ENCODE measurements at regions not wholly inside any gene's neighbourhood (a gene's known extent, or its start where the extent isn't known, plus 50 kb on each side); places are given as distances from the start of the nearest gene placed in this dataset.
A peak's percentile ranks its signal among the peaks of the same experiment; 100 is the strongest.
"Not testable (repeated sequence)": the region's sequence is repeated elsewhere in the genome, so short reads cannot be mapped to it uniquely, and the experiment has no call there.

DNA sequence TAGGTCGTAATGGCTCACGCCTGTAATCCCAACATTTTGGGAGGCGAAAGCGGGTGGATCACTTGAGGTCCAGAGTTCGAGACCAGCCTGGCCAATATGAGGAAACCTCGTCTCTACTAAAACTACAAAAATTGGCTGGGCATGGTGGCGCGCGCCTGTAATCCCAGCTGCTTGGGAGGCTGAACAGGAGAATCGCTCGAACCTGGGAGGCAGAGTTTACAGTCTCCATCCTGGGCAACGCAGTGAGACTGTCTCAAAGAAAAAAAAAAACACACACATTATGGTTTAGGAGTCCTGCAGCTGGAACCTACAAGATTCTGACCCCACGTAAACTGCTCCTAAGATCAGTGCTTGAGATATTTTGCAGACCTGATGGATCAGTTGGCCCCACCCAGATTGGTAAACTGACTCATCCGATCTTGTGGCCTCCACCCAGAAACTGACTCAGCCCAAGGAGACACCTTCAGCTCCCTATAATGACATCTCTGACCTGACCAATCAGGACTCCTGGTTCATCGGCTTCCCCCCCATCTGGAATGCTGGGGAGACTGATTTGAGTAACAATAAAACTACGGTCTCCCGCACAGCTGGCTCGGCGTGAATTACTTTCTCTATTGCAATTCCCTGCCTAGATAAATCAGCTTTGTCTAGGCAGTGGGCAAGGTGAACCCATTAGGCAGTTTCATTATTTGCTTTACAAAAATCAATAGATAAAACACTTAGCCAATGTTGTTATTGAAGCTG lies 96.2 kb upstream of the BTN3A2 start:
- DNase-seq = no peak

DNA sequence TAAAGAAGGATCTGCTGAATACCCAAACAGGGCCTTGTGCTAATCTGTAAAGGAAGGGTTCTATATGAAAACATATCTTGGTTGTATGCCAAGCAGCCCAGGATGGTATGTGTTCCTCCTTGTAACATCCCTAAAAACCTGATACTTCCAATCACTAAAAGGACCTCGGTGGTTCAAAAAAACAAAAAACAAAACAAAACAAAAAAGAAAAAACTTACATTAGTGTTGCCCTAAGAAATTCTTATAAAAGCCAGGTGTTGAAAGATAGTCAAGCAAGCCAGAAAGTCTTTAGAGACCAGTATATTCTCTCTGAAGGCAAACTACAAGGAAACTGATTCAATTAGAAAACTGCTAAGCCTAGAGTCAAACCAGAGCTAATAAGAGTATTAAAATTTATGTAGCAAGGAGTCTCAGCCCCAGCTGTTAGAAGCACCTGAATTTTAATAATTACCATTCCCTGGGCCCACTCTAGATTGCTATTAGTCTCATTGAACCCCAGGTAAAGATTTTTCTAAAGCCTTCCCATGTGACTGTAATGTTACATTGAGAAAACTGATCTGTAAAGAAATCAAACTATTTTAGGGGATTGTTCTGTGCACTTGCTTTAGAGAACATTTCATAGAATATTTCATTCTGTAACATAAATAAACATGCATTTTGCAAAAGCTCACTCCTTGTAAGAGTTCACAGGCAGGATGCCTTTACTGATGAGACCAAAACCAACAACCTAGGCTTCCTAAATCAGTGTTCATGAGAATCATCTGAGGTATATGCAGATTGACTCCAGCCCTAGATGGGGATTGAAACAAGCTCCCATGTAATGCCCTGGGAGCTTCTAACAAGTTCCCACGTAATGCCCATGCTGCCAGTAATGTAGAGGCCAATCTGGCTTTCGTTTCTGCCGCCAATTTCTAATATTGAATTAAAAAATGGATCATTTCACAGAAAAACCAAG lies 95.2 kb upstream of the BTN3A2 start:
- peak in 1 of 2 experiments; percentile 27 for DNase-seq

DNA sequence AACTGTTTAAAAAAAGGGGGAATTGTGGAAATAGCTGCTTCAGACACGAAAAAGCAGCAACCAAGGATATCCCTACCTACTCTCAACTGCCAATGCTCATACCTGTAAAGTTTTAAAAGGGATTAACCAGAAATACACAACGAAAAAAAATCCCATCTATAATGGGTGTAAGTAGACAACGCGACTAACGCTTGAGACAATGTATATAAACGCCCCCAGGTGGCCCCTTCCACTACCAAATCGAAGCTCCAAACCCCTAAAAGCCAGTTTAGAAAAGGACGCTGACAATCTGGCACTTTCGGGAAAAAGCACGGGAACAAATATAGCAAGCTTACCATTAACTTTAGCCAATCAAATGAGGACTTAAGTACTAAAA lies 94.5 kb upstream of the BTN3A2 start:
- peak; percentile 38 to 47 for DNase-seq

DNA sequence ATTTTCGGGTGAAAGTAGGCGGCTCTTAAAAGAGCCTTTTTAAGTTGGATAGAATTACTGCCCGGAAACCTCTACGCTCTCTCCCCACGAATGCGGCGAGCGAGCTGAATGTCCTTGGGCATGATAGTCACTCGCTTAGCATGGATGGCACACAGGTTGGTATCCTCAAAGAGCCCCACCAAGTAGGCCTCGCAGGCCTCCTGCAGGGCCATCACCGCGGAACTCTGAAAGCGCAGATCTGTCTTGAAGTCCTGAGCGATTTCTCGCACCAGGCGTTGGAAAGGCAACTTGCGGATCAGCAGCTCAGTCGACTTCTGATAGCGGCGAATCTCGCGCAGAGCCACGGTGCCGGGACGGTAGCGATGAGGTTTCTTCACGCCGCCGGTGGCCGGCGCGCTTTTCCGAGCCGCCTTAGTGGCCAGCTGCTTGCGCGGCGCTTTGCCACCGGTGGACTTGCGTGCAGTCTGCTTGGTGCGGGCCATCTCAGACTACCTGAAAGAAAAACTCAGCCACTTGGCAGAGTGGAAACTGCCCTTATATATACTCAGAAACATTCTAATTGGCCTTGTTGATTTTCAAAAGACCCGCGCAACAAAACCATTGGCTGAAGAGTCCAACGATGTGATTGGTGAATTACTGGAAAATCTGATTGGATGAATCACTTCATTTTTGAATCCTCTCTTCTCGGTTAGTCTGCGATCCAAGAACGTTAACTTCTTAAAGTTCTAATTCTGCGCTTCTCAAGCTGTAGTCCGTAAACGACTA lies 93.9 kb upstream of the BTN3A2 start:
- DNase-seq = peak; percentile 38 to 79

DNA sequence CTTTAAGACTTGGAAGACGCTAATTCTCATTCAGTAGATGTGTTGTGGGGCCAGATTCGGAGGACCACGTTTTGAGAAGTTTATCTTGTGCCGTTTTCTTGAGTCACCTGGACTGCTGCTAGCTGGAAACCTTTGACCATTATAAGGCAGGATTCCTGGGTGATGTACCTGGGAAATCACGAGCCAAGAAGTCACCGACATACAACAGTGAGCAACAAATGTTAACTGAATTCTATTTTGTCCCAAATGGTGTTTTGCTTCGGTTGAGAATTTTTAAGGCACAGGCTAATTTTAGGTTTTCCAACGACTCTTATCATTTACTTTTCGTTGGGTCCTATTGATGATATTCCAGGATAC lies 93.4 kb upstream of the BTN3A2 start:
- DNase-seq = no peak

DNA sequence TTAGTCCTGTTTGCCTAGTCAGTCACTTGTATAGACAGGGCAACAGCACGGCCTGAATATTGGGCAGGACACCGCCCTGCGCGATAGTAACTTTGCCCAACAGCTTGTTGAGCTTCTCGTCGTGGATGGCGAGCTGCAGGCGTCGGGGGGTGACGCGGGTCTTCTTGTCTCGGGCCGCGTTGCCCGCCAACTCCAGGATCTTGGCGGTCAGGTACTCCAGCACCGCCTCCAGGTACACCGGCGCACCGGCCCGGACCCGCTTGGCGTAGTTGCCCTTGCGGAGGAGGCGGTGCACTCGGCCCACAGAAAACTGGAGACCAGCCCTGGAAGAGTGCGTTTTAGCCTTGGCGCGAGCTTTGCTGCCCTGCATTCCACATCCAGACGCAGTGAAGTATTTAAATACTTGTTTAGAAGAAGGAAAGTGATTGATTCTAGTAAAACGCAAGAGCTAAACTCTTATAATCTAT lies 92.8 kb upstream of the BTN3A2 start:
- no peak for DNase-seq

DNA sequence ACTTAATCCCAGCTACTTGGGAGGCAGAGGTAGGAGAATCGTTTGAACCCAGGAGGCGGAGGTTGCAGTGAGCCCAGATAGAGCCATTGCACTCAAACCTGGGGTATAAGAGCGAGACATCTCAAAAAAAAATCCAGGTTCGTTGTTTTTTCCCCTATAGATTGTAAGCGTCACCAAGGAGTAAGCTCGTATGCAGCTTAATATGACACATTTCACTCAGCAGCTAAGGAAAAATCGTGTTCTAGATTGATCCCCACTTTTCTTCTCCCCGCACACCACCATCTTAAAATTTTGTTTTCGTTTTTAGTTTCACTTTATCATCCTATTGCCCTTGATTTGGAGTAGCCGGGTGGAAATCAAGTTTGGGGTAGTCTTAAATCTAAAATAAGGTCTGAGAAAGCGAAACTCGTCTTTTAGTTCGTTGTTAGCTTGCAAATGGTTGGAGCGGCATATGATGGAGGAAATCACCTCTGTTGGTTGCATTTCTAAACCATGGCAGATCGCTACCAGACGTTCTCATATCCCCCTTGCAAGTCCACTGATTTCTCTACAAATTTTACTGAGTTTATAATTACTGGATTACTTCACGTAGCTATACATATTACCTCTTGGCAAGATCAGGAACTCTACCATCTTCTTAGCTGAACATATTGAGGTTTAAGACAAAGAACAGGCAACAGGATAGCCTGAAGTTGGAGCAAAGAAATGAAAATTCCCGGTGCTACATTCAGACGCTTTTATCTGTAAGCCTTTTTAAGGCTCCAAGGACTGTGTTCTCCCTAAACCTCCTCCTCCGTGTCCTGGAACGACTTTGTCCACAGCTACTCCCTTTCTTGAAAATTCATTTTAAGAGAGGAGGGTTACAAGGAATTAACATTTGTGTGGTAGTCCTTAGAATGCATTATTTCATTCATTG lies 91.1 kb upstream of the BTN3A2 start:
- DNase-seq = no peak

DNA sequence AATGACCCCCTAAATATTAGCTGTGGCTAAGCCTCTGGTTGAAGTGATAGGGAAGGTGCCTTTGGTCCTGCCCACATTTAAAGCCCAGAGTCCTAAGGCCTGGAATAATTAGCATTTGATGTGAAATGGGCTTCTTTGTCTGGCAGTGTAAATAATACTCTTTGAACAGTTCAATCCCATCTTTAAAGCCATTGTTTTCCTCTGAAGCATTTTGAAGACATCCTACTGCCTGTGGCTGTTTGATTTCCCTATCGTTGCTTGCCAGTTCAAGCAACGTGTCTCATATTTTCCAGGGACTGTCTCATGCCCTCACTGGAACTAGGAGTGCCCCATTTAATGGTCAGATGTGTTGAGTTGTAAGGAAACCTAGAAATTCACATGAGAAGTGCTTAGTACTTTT lies 89.3 kb upstream of the BTN3A2 start:
- no peak for DNase-seq

DNA sequence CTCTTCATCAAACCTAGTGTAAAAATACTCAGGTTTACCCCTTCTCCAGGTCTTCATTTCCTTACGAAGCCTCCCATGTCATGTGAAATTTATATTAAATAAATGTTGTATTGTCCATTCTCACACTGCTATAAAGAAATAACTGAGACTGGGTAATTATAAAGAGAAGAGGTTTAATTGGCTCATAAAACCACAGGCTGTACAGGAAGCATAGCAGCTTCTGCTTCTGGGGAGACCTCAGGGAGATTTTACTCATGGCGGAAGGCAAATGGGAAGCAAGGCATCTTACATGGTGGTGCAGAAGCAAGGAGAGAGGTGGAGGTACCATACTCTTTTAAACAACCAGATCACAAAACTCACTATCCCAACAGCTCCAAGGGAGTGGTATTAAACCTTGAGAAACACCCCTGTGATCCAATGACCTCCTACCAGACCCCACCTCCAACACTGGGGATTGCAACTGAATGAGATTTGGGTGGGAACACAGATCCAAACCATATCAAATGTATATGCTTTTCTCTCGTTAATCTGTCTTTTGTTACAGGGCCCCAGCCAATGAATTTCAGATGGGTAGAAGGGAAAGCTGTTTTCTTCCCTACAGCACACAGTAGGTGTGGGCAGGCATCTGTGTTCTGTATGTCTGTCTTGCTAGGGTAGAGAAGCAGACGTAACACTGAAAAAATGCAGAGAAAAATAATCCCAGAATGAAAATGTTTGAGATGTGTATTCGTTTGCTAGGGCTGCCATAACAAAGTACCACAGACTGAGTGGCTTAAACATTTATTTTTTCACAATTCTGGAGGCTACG lies 88.0 kb upstream of the BTN3A2 start:
- no peak for DNase-seq

DNA sequence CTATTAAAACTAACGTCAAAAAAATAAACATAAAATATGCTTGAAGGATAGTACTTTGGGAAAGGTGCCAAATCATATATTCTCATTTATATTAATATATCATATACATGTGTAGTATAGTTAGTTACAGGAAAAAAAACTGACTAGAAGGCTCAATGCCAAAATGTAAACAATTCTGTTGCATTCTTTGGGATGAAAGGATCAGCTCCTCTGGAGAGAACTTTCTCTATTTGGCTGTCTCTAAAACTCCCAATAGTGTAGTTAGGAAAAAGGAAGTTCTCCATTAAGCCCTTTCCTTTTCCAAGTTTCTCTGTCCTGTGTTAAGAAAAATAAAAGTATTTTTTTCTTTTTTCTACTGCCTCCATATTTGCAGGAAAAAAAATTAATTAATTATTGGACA lies 86.5 kb upstream of the BTN3A2 start:
- no peak for DNase-seq

DNA sequence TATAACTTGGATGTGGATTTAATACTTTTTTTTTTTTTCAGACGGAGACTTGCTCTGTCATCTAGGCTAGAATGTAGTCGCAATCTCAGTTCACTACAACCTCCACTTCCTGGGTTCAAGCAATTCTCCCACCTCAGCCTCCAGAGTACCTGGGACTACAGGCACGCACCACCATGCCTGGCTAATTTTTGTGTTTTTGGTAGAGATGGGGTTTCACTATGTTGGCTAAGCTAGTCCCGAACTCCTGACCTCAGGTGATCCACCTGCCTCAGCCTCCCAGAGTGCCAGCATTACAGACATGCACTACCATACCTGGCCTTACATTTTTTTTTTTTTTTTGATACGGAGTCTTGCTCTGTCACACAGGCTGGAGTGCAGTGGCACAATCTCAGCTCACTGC lies 85.6 kb upstream of the BTN3A2 start:
- not testable (repeated sequence) for DNase-seq

DNA sequence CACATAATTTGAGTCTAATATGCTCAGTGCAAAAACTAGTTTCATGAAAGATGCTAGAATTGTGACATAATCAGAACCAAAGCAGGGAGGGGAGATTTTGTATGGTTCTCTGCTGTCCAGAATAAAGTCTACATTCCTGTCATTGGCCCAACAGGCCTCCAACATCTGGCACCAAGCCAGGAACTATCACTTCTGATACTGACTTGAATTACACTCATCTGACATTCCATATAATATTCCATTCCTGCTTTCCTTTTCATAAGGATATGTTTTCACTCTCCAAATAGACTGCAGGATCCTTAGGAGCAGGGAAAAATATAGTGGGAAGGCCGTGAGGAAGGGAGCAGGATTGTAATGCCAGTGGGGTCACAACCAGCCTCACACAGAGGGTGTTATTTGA lies 84.6 kb upstream of the BTN3A2 start:
- DNase-seq = no peak

DNA sequence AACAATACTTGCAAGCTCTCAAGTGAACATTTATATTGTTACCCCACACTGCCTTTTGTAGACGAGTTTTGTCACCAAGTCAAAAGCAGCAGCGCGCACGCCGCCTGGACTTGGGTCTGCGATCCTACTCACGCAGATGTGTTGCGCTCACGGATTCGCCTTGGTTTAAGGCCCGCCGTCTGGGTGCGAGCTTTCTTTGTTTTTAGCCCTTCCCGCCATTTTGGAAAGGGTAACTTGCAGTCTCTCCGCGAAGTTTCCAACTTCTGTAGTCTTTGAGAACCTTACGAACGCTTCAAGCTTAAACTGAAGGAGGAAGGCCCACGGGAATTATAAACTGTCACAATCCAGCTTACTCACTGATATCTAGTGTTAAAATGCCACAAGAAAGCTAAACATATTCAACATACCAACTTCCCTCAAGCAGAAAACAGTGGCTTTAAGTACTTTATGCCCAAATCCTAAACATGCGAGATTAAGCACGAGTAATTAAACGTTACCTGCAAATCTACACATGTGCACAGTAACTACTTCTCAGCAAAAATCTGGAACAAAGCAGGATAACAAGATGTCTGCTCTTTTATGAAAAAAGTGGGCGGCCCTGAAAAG lies 80.4 kb upstream of the BTN3A2 start:
- peak; percentile 20 to 45 for DNase-seq

DNA sequence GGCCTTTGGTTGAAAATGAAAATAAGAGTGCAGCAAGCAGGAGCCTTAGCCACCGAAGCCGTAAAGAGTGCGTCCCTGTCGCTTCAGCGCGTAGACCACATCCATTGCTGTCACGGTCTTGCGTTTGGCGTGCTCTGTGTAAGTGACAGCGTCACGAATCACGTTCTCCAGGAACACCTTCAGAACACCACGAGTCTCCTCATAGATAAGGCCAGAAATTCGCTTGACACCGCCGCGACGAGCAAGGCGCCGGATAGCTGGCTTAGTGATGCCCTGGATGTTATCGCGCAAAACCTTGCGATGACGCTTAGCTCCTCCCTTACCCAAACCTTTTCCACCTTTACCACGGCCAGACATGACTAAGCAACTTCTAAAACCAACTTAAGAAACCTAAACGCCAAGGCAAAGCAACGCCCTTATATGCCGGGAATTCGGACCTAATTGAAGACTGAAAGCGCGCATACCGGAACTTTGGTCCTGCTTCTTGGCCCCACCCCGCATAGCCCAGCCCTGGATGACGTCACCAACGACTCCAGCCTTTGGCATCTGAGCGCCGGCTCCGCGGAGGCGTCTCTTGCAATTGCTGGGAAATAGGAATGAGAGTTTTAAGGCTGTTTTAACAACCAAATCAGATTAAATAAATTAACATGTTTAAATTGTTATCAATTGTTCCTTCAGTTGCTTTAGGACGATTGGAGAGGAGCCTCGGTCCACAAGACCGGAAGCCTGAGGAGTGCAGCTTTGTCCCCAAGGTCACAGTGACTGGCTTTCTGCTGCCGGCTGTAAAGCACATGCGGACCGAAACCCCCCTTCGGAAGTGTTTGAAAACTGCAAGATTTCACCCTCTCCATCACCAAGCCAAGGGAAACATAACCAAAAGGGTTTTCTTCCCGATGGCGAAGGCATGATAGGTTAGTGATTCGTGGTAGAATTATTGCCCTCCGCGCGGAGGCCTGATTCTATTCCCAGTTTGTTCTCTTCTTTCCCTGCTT lies 79.6 kb upstream of the BTN3A2 start:
- peak; percentile 98 to 99 for DNase-seq

DNA sequence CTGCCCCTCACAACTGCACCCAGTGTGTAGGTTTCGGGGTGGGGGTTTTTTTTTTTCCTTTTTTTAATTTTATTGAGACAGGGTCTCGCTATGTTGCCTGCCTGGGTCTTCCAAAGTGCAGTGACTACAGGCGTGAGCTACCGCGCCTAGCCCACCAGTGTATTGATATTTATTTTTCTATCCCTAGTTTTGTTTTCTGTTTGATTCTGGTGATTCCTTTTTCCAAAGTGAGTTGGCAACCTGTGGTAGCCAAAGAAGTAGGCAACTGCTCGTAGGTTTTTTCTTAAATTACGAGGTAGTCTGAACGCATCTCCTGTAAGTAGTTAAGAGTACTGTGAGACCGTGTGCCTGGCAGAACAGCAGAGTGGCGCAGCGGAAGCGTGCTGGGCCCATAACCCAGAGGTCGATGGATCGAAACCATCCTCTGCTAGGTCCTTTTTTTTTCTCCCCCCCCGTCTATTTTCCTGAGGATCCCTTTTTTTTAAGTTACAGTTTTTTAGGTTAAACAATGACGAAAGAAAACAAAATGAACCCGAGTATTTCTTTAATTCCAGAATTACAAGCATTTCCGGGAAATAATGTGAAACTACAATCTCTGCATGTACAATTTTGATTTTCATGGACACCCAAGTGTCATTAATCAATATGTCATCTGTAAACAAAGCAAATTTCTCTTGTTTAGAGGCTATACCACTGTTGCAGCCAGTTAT lies 78.7 kb upstream of the BTN3A2 start:
- peak; percentile 27 to 57 for DNase-seq

DNA sequence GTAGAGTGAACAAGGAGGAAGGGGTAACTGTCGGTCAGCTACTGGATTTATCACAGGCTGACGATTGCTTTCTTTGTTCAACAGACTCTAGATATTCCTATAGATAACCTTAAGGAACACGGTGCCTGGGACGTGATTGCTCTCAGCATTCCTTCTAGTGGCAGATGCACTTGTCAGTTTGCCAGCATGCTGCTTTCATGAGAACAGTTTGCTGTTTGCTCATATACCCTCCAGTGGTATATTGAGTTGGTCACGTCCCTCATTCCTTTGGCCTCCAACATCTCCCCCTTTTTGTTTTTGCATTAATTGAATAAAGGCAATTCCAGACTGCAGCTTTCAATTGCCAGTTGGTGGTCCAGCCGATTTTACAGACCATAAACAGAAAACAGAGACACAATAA lies 76.8 kb upstream of the BTN3A2 start:
- no peak for DNase-seq

DNA sequence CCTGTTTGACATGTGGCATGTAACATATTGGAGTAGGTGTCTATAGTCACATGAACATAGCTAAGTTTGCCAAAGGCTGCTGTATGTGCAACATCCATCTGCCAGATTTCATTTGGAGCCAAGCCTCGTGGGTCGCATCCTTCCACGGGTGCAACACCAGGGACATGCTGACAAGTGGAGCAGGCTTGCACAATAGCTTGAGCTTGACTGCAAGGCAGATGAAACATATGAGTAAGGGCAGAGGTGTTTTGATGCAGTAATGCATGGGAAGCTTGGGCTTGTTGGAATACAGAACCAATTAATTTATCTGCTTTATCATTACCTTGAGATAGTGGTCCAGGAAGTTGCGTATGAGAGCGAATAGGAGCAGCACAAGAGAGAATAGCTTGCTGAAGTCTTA lies 74.1 kb upstream of the BTN3A2 start:
- DNase-seq = no peak

DNA sequence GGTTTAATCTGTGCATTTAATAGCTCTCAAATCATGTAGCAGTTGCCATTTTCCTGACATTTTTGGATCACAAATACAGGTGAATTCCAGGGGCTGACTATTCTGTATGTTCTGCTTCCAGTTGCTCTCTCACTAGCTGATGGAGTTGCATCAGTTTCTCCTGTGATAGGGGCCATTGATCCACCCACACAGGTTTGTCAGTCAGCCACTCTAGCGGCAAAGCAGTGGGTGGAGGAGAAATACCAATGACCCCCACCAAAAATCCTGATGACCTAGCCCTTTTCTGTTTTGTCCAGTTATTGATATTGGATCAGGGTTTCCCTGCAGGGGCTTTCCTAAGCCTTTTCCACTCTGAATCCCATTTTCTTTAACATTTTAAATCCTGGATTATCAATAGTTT lies 72.3 kb upstream of the BTN3A2 start:
- no peak for DNase-seq

DNA sequence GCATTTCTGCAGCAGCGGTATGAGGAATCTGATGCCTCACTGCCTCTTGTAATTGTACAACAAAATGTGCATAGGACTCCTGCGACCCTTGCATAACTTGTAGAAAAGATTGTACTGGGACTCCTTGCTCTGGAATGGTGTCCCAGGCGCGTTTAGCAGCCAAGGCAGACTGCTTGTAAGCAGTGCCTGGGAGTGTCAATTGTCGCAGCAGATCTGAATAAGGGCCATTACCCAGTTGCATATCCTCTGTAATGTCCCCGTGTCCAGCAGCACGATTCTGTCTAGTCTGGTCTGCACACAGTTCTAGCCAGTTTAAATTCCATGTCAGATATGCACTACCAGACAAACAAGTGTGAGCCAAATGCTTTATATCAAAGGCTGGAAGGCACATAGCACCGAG lies 70.7 kb upstream of the BTN3A2 start:
- no peak for DNase-seq
